22Rv1 (cell line): ENCODE measurements at regions not wholly inside any gene's neighbourhood (a gene's known extent, or its start where the extent isn't known, plus 50 kb on each side); places are given as distances from the start of the nearest gene placed in this dataset.

Experiments used
- ZFX ChIP-seq: fragments of 450-650 bp; IDR thresholded peaks from 2 replicates; pipeline ENCODE4 v1.6.1; 2017; ENCODE audit warnings: antibody characterized with exemption, borderline replicate concordance
- TF ChIP-seq, protein P1 (sequence below): fragments of 450-650 bp; IDR thresholded peaks from 2 replicates; pipeline ENCODE4 v1.5.1; 2017; ENCODE audit warnings: mild to moderate bottlenecking

DNA sequence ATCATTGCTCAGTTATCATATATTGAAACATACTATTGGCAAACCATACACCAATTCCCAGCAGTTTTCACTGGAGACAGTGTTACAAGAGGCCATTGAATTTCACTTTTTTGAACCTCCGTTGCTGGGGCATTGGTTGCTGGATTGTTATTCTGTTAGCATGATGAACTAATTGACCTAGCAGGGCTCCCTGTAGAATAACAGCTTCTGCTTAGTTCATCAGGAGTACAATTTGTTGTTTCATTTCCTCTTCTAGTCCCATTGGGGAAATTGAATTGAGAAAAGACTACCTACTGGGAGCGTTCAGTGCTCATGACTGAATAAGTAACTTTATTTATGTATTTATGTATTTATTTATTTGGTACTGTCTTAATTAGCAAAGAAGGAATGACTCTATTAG, 151.6 kb downstream of the SLIT2 start:
- TF ChIP-seq, protein P1, sequence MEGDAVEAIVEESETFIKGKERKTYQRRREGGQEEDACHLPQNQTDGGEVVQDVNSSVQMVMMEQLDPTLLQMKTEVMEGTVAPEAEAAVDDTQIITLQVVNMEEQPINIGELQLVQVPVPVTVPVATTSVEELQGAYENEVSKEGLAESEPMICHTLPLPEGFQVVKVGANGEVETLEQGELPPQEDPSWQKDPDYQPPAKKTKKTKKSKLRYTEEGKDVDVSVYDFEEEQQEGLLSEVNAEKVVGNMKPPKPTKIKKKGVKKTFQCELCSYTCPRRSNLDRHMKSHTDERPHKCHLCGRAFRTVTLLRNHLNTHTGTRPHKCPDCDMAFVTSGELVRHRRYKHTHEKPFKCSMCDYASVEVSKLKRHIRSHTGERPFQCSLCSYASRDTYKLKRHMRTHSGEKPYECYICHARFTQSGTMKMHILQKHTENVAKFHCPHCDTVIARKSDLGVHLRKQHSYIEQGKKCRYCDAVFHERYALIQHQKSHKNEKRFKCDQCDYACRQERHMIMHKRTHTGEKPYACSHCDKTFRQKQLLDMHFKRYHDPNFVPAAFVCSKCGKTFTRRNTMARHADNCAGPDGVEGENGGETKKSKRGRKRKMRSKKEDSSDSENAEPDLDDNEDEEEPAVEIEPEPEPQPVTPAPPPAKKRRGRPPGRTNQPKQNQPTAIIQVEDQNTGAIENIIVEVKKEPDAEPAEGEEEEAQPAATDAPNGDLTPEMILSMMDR, result no peak
- no peak for TF ChIP-seq ZFX
